HG02938 (cell line): ENCODE measurements at regions not wholly inside any gene's neighbourhood (a gene's known extent, or its start where the extent isn't known, plus 50 kb on each side); places are given as distances from the start of the nearest gene placed in this dataset.
"Not testable (repeated sequence)": the region's sequence is repeated elsewhere in the genome, so short reads cannot be mapped to it uniquely, and the experiment has no call there.

Experiments used
- ATAC-seq: cut with Tn5 transposase; IDR thresholded peaks from one replicate; pipeline ENCODE4 v1.9.1; 2021; ENCODE audit warnings: mild to moderate bottlenecking, moderate library complexity; ENCODE audit not compliant: unreplicated experiment

DNA sequence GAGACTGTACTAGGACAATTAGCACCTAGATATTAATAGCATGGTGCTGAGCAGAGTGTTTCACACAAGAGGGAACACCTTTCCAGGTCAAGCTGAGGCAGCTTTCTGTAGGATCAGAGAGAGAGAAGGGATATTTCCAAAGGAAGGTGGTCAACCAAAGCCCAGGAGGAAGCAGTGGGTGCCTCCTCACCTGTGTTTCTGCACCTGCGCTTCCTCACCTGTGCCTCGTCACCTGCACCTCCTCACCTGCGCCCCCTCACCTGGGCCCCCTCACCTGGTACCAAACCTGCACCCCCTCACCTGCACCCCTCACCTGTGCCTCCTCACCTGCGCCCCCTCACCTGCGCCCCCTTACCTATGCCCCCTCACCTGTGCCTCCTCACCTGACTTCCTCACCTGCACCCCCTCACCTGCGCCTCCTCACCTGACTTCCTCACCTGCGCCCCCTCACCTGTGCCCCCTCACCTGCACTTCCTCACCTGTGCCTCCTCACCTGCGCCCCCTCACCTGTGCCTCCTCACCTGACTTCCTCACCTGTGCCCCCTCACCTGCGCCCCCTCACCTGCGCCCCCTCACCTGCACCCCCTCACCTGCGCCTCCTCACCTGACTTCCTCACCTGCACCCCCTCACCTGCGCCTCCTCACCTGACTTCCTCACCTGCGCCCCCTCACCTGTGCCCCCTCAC, 67.9 kb downstream of the TTLL2 start:
- no peak for ATAC-seq

DNA sequence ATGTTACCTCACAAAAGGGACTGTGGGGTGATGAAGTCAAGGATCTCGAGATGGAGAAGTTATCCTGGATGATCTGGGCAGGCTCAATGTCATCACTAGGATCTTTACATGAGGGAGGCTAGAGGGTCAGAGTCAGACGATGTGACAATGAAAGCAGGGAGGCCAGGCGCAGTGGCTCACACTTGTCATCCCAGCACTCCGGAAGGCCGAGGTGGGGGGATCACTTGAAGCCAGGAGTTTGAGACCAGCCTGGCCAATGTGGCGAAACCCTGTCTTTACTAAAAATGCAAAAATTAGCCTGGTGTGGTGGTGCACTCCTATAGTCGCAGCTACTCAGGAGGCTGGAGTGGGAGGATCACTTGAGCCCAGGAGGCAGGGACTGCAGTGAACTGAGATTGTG, 68.8 kb downstream of the TTLL2 start:
- no peak for ATAC-seq

DNA sequence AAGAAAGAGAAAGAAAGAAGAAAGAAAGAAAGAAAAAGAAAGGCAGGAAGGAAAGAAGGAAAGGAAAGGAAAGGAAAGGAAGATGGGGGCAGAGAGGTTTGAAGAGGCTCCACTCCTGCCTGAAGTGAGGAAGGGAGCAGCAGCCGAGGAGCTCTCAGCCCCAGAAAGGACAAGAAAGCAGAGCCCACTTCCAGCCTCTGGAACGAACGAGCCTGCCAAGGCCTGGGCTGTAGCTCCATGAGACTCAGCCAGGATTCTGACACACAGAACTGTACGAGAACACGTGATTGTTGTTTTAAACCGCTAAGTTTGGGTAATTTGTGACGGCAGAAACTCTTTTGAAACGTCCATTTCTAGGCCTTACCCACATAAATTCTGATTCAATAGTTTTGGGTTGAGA, 69.5 kb downstream of the TTLL2 start:
- no peak for ATAC-seq

DNA sequence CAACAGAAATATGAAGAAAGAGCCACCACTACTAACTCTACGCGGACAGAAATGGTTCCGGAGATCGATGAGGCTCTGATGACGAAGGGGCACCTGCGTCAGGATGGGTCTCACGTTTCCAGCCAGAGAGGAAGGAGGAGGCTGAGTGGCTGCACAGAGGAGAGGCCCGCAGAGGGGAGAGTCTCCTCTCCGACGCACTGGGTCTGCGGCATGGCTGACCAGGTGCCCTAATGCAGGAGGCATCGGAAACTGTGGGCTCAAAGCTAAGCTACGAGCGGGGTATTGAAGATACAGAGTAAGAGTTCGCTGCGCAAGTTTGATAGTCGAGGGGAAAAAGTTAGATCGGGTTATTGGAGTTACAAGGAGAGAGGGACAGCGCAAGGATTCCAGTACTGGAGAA, 69.9 kb downstream of the TTLL2 start:
- ATAC-seq = no peak

DNA sequence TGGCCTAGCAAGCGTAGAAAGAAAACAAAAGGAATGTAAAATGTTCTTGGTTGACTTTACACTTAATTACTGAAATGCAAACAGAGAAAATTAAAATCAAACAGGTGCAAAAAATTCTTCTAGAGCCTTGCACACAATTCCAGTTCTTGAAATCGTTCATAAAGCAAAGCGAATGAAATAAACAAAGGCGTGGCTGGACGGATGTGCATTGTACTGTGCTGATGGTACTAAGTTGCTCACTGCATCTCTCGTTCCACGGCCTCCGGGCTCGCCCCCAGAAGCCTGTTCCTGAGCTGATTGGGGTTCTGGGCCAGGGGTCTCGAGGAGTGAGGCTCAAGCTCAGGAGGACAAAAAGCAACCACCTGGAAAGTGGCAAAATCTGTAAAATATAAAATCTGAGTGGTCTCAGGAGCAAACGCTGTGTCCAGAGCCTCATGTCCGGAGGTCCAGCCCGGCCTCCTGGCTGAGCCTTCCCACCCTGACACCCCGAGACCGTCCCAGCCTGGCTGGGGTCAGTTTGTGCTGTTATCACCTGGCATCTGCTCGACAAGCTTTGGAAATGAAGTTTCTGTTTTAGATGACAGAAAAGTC, 71.3 kb downstream of the TTLL2 start:
- ATAC-seq = no peak

DNA sequence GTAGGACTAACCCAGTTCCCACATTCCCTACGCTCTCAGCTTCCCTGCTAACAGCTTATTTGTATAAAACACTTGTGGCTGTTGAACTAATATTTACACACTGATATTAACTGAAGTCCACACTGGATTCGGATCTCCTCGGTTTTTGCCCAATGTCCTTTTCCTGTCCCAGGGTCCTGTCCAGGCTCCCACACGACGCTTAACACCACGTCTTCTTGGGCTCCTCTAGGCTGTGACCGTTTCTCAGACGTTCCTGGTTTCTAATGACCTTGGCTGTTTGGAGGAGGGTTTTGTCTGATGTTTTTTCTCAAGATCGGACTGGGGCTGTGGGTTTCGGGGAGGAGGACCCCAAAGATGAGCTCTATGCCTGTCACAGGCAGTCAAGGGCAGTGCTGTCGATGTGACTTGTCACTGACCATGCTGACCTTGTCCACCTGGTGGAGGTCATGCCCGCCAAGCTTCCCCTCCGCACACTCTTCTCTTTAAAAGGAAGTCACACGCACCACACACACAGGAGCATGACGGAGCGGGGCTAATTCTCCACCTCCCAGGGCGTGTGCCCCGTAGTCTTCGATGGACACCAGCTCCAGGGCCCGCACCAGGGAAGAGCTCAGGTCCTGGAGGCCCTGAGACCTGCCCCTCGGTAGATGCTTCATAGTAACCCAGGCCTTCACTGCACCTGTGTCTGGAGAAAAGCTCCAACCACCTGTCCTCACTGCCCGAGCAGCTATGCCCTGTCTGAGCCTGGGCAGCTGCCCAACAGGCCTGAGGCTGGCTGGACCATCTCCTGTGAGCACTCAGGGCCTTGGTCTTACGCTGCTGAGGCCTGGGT, 72.0 kb downstream of the TTLL2 start:
- no peak for ATAC-seq

DNA sequence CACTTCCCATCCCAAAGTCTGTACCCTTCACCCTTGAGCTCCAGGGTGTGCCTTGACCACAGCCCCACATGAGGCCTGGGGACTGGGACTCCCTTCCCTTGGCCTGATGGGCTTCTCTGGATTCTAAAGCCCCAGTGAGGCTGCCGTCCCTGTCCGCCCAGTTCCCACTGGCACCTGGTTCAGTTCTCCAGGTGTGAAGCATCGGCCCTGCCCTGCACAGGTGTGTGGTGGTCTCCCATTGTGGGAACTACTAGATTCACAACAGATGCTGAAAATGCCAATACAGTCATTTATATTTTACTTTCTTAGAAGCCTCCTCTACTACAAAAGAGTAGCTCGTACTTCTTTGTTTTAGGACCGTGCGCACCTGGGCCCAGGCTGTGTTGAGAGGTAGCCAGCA, 72.8 kb downstream of the TTLL2 start:
- no peak for ATAC-seq

DNA sequence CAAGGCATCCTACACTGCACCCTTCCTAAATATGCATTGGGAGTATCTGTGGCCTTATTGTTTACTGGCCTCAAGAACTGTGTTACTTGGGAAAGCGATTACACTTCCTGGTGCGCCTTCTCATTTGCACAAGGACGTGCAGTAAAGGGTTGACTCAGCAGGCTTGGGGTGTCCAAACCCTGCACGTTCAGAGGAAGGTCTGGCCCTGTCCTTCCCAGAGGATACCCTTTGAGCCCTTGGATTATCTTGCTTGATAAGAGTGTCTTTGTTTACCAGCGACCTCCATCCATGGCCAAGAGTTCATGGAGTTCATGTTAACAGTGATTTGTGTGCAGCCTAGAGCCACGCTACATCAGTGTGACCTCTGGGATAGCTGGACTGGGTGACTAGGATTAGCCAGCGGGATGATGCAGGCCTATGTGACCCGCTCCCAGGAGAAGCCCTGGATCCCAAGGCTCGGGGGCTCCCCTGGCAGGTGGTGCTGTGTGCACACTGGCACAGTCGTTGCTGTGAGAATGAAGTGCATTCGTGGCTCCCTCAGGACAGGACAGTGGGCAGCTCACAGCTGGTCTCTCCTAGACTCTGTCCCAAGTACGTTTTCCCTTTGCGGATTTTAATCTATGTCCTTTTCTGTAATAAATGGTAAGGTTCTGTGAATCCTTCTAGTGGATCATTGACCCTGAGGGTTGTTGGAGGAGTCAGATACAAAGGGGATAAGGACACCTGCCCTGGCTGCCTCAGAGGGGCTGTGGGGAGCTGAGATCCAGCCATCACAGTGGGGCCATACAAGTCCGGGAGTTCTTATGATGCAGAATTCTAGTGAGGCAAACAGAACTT, 73.5 kb downstream of the TTLL2 start:
- no peak for ATAC-seq

DNA sequence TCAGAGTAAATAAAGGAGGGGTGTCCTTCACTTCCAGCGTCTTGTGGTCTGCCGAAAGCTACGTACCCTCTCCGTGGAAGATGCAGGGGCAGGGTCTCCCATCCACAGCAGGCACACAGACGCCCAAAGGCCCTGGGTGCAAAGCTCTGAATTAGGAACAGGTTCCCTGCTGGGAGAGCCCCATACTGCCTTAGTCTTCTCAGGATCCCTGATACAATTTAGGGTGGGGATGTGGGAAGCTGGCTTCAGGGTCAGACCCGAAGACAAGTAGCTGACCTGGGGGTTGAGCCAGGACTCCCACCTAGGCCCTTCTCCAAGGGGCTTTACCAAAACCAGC, 74.1 kb downstream of the TTLL2 start:
- no peak for ATAC-seq

DNA sequence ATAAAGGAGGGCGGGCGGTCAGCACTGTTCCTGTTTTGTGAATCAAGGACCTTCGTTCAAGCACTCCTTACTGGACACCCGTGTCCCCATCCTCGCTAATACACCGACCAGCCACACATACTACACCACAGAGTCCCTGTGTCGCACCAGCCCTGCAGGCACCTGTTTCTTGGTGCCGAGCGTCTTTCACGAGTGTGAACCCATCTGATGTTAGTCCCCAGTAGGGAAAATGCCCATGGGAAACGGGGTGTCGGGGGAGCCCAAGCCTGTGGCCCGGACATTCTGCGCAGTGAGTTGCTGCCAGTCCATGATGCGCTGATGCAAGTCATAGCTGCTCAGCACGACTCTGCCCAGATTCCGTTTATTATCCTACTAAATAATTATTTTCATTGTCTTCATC, 74.7 kb downstream of the TTLL2 start:
- no peak for ATAC-seq

DNA sequence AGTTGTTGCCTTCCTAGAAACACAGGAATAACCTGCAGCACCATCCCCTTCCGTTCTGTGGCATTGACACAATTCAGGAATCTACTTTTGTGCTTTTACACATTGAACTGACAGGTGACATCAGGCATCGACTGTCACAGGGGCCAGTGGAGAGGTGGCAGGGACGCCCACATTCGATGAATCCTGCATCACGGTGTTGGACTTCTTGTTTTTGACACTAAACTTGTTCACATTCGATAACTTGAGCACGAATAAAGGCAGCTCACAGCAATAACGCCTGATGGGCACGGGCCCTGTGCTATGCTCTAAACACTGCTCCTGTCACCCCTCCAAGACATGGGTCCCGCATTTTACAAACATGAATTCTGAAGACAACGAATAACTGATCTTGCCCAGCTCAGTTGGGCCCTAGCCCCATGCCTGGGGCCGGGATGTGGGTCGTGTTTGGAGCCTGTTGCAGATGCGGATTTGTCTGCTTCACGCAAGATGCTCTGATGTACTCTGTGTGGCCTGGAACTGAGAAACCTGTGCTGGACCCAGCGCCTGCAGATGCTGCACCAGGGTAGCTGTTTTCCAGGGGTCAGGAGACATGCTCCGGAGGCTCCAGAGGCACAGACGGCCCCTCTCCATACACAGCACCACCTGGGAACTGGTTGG, 75.7 kb downstream of the TTLL2 start:
- ATAC-seq = no peak

DNA sequence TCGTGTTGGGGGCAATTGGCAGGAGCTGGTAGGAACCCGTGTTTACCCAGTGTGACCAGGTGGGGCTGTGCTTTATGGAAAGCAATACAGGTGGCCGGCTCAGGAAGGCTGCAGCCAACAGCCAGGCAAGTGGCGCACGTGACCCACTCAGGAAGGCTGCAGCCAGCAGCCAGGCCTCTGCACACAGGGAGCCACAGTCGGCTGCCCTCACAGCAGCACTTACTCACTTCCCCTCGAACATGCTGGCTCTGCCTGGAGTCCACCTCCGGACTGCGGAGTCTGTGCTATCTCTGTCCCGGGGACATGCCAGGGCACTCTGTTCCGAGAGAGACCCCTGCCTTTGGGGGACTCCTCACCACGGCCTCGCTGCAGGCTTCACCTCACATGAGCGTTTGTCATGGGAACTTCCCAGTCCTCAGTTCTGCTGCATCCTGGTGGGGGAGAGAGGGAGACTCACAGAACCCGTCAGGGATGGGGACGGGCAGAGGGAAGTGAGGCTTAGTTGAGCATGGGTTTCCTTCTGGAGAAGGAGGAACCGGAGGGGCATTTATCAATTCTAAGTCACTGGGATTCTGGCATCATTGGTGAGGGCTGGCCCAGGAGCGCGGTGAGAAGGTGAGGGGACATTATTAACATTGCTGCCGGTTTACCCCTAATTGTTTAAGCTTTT, 76.8 kb downstream of the TTLL2 start:
- ATAC-seq = no peak

DNA sequence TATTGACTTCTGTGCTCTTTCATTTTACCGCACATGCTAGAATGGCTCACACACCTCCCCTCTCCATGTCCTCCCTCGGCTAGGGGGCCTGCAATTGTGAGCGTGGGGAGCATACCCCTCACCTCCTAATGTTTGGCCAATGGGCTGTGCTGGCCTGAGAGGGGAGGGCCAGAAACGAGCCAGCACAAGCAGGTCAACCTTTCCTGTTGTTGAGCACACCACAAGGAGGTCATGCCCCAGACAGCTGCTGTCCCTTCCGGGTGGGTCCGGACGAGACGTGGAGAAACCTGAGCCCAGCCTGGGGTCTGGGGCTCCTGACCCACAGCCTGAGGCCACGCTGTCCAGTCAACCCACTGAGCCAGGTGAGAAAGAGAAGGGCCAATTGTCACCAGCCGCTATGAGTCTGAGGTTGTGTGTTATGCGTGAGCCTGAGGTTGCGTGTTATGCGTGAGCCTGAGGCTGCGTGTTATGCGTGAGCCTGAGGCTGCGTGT, 77.4 kb downstream of the TTLL2 start:
- no peak for ATAC-seq

DNA sequence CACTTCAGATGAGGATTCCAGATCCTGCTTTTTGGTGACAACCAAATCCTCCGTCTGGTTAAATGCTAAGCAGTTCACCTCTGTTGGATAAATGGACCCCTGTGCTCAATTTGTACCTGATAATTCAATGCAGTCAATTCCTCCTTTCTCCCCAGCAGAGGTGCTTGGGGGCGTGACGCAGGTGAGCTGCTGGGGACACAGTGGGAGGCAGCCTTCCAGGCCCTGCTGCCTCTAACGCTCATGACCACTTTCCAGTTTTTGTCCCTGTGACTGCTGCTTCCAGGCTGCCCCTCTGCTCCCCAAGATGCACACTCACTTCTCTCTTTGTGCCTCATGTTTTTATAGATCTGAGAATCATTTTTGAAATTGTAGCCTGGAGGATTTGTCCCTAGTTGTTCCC, 78.5 kb downstream of the TTLL2 start:
- no peak for ATAC-seq

DNA sequence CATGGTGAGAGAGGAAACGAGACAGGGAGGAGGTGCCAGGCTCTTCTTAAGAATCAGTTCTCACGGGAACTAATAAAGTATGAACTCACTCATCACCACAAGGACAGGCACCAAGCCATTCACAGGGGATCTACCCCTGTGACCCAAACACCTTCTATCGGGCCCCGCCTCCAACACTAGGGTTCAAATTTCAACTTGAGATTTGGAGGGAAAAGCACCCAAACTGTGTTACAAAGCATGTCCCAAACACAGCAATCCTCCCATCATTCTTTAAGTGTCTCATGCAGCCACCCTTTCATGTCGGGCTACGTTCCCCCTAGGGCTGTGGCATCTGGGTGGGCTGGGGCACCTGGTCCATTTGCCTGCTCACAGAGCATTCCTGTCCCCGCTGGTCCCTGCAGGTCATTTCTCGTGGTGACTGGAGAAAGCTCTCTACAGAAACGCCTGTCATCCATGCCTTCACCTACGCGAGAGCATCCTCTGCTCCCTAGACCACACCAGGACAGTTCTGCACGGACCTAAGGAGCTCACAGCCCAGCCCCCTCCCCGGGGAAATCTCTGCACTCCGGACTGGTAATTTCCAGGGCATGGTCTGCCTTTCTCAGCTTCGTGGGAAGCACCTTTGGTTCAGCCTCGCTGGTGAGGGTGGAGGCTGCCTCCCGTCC, 79.6 kb downstream of the TTLL2 start:
- no peak for ATAC-seq

DNA sequence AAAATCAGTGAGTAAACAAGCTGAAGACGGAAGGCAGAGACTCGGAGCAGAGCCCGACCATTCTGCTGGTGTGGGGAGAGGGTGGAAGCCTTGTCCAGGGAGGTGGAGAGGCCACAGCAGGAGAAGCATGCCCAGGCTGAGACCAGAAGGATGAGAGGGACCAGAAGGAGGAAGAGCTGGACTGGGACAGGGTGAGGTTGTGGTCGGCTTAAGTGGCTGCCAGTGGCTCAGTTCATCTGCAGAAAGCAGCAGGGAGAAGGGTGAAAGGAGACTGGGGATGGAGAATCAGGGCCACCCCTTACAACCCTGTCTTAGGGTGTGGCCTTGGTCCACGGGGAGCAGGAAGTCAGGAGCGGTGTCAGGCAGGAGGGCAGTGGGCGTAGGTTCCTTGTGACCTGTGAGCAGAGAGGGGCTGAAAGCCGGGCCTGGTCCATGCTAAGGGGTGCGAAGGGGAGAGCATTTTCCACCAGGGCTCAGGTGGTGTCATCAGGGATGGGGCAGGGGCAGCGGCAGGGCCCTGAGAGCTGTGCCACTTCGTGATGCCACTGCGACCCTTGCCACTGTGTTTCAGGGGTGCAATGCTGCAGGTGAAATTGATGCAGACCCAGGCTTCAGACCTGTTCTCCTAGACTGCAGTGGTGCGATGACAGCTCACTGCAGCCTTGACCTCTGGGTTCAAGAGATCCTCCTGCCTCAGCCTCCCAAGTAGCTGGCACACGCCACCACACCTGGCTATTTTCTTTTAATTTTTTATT, 81.1 kb downstream of the TTLL2 start:
- no peak for ATAC-seq

DNA sequence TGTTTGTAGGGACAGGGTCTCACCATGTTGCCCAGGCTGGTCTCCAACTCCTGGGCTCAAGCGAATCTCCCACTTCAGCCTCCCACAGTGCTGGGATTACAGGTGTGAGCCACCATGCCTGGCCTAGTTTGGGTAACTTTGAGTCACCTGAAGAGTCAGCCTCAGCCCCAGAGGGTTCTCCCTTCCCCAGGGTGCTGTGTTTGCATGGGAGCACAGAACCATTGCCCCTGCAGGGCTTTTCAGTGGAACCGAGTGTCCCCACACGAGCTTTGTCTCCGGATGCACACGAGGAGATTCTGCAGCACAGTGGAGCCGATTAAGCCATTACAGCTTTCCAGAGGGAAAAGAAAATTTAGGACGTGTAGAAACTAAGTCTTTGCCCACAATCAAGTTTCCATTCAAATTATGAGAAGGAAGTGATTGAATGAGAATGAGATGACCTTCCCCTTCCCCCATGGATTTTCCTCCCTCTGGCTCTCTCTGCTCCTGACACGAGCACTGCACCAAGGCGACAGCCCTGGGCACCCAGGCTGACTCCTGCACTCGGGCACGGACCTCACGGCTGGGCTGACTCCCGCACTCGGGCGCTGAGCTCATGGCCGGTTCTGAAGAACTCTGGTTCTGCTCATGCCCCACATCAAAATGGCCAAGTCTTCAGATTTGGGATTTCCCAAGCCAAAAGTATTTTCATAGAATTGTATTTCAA, 81.8 kb downstream of the TTLL2 start:
- not testable (repeated sequence) for ATAC-seq
